Smooth muscle cell (in vitro differentiated cells): ENCODE measurements at regions not wholly inside any gene's neighbourhood (a gene's known extent, or its start where the extent isn't known, plus 50 kb on each side); places are given as distances from the start of the nearest gene placed in this dataset.

Source experiments
- DNase-seq: peaks from one replicate; lab custom pipeline; 2025; ENCODE audit not compliant: unreplicated experiment; lab: John Stamatoyannopoulos, UW
- H2AFZ ChIP-seq: fragments of 200-600 bp; sonication (generic); 2 replicates; pipeline ENCODE4 v1.6.0; 2016; ENCODE audit warnings: antibody characterized with exemption, low read depth, mild to moderate bottlenecking
- H3F3A ChIP-seq: fragments of 200-600 bp; sonication (generic); 2 replicates; pipeline ENCODE4 v1.6.0; 2017; ENCODE audit warnings: antibody characterized with exemption, low read depth
- H3K27ac ChIP-seq: fragments of 200-600 bp; sonication (generic); 2 replicates; pipeline ENCODE4 v1.5.1; 2016; ENCODE audit warnings: low read depth, mild to moderate bottlenecking
- H3K27me3 ChIP-seq: fragments of 200-600 bp; sonication (generic); 2 replicates; pipeline ENCODE4 v1.6.1; 2016; ENCODE audit warnings: low read depth, mild to moderate bottlenecking
- H3K36me3 ChIP-seq: fragments of 200-600 bp; sonication (generic); 2 replicates; pipeline ENCODE4 v1.5.1; 2016; ENCODE audit warnings: low read depth
- H3K4me1 ChIP-seq: fragments of 200-600 bp; sonication (generic); 2 replicates; pipeline ENCODE4 v1.5.1; 2016; ENCODE audit warnings: low read depth
- H3K4me2 ChIP-seq: fragments of 200-600 bp; sonication (generic); 2 replicates; pipeline ENCODE4 v1.6.0; 2016; ENCODE audit warnings: mild to moderate bottlenecking
- H3K4me3 ChIP-seq: fragments of 200-600 bp; sonication (generic); 2 replicates; pipeline ENCODE4 v1.5.1; 2016; ENCODE audit warnings: mild to moderate bottlenecking
- H3K79me2 ChIP-seq: fragments of 200-600 bp; sonication (generic); 2 replicates; pipeline ENCODE4 v1.6.0; 2016; ENCODE audit warnings: low read depth, mild to moderate bottlenecking
- H3K9ac ChIP-seq: fragments of 200-600 bp; sonication (generic); 2 replicates; pipeline ENCODE4 v1.6.0; 2016; ENCODE audit warnings: low read depth
- H3K9me3 ChIP-seq: fragments of 200-600 bp; sonication (generic); replicated peaks from 2 replicates; pipeline ENCODE4 v1.5.1; 2016; ENCODE audit warnings: low read depth
- H4K20me1 ChIP-seq: fragments of 200-600 bp; sonication (generic); 2 replicates; pipeline ENCODE4 v1.6.0; 2016; ENCODE audit warnings: low read depth
- WGBS: methylation state at CpG from one replicate; pipeline ENCODE4 v1.1.7; 2016; ENCODE audit warnings: low lambda C conversion rate; 5-methylcytosine and 5-hydroxymethylcytosine counted together
- TF ChIP-seq, protein P1 (sequence below): fragments of 200-600 bp; sonication (generic); IDR thresholded peaks from 2 replicates; pipeline ENCODE4 v1.5.1; 2017; ENCODE audit warnings: borderline replicate concordance, mild to moderate bottlenecking, antibody characterized with exemption; ENCODE audit not compliant: insufficient read depth, poor library complexity, severe bottlenecking

DNA sequence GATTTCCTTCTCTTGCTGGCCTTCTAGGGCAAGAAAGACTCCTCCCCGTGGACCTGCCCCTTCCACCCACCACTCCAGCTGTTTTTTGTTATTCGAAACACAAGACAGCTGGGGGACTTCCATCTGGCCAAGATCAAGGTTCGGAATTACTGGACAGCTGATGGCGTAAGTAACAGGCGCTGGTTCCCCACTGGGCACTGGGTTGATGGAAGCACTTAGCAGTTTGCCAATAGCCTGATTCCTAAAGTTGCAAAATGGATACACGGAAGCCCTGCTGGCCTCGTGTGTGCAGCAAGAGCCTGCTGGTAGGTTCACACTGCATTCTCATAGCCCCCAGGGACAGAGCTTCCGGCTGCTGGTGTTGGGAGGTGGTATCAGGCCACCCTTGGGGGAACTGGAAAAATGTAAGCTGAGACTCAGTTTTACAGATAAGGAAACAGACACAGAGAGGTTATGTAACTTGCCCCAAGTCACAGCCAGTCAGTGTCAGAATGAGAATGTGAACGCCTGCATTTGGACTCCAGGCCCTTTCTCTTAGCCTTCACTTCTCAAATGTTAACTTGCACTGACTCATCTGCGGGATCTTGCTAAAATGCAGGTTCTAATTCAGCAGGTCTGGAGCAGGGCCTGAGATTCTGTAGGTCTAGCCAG is 171.7 kb downstream of the KATNIP start:
- H4K20me1 ChIP-seq: no peaks in the 10 kb centered on the region
- no peak overlapping the region for H3K4me3 ChIP-seq
- no peaks in the 10 kb centered on the region for H3K27me3 ChIP-seq
- no peak for DNase-seq
- H3K4me2 ChIP-seq: no peak overlapping the region
- no peaks in the 10 kb centered on the region for H3K36me3 ChIP-seq
- no peaks in the 10 kb centered on the region for H3K79me2 ChIP-seq
- no peaks in the 10 kb centered on the region for H3F3A ChIP-seq
- H3K27ac ChIP-seq: no peak overlapping the region
- no peak overlapping the region for H3K9ac ChIP-seq
- no peak overlapping the region for H2AFZ ChIP-seq
- 60% methylated on average over 10 of the region's 10 CpGs for WGBS
- peaks cover 29% of the 10 kb centered on the region for H3K4me1 ChIP-seq
- H3K9me3 ChIP-seq: no peaks in the 10 kb centered on the region
- TF ChIP-seq, protein P1, sequence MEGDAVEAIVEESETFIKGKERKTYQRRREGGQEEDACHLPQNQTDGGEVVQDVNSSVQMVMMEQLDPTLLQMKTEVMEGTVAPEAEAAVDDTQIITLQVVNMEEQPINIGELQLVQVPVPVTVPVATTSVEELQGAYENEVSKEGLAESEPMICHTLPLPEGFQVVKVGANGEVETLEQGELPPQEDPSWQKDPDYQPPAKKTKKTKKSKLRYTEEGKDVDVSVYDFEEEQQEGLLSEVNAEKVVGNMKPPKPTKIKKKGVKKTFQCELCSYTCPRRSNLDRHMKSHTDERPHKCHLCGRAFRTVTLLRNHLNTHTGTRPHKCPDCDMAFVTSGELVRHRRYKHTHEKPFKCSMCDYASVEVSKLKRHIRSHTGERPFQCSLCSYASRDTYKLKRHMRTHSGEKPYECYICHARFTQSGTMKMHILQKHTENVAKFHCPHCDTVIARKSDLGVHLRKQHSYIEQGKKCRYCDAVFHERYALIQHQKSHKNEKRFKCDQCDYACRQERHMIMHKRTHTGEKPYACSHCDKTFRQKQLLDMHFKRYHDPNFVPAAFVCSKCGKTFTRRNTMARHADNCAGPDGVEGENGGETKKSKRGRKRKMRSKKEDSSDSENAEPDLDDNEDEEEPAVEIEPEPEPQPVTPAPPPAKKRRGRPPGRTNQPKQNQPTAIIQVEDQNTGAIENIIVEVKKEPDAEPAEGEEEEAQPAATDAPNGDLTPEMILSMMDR: no peak

- no peak for DNase-seq
- no peaks in the 10 kb centered on the region for H3K27me3 ChIP-seq
- peaks cover 29% of the 10 kb centered on the region for H3K4me1 ChIP-seq
- no peak overlapping the region for H3K4me3 ChIP-seq
- 90% methylated on average over 1 of the region's 1 CpG for WGBS
- H3K27ac ChIP-seq: no peak overlapping the region
- no peaks in the 10 kb centered on the region for H3K79me2 ChIP-seq
- no peak overlapping the region for H3K4me2 ChIP-seq
- TF ChIP-seq, protein P1: no peak
- no peak overlapping the region for H3K9ac ChIP-seq
- H3F3A ChIP-seq: no peaks in the 10 kb centered on the region
- no peak overlapping the region for H2AFZ ChIP-seq
- no peaks in the 10 kb centered on the region for H3K9me3 ChIP-seq
- no peaks in the 10 kb centered on the region for H4K20me1 ChIP-seq
- H3K36me3 ChIP-seq: no peaks in the 10 kb centered on the region
These were observed 172.3 kb downstream of the KATNIP start for GRCh38 chr16:27722207-27722606.

DNA sequence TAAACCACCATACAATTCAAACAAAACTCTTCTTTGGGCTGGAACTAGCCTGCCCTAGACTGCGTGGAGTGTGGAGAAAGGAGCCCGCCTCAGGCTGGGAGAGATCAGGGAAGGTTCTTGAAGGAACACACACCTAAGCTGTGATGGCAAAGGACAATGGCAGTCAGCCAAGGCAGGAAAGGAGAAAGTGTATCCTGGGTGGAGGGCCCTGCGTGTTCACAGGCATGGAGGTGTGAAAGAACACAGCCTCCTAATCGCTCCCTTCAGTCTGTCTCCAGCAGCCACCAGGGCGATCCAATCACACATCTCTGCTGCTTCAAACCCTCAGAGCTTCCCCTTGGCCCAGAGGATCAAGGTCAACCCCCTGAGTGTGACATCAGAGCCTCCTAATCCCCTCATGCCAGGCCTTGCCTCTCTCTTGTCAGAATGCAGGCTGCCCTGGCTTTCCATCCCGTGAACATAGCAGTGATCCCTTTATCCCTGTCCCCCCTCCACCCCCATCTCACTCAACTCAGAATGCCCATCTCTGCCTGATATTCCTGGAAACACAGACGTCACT is 173.0 kb downstream of the KATNIP start:
- TF ChIP-seq, protein P1: no peak
- Histone ChIP-seq H2AFZ (no peak overlapping the region), H3K9me3 (no peaks in the 10 kb centered on the region), H4K20me1 (no peaks in the 10 kb centered on the region), H3K79me2 (no peaks in the 10 kb centered on the region), H3K27ac (no peak overlapping the region), H3K4me2 (no peak overlapping the region), H3K27me3 (no peaks in the 10 kb centered on the region), H3K4me1 (peaks cover 29% of the 10 kb centered on the region), H3K4me3 (no peak overlapping the region), H3K9ac (no peak overlapping the region), H3F3A (no peaks in the 10 kb centered on the region), H3K36me3 (no peaks in the 10 kb centered on the region)
- no peak for DNase-seq
- 79% methylated on average over 6 of the region's 7 CpGs for WGBS
